HL-60 (cell line): ENCODE measurements at regions not wholly inside any gene's neighbourhood (a gene's known extent, or its start where the extent isn't known, plus 50 kb on each side); places are given as distances from the start of the nearest gene placed in this dataset.

ENCODE experiments used
- DNase-seq, 2 experiments: peaks; one replicate each; pipeline ENCODE4 v3.0.0-alpha.2; 2010 to 2020; ENCODE audit warnings: low read depth in 1 of 2, low spot score in 1 of 2
- H3K27ac ChIP-seq: fragments of 250-450 bp; sonication (Bioruptor Pico); replicated peaks from 2 replicates; pipeline ENCODE4 v1.5.1; 2020; ENCODE audit warnings: mild to moderate bottlenecking, moderate library complexity
- H3K27me3 ChIP-seq: fragments of 250-450 bp; sonication (Bioruptor Pico); 2 replicates; pipeline ENCODE4 v1.5.1; 2021; ENCODE audit warnings: mild to moderate bottlenecking, moderate library complexity; ENCODE audit not compliant: insufficient read depth, poor library complexity, severe bottlenecking
- H3K4me3 ChIP-seq: replicated peaks from 2 replicates; pipeline ENCODE4 v1.5.1; 2011; ENCODE audit warnings: mild to moderate bottlenecking, control low read depth, low read length; ENCODE audit not compliant: insufficient read depth
- CTCF ChIP-seq: IDR thresholded peaks from one replicate; pipeline ENCODE4 v1.5.1; 2011; ENCODE audit warnings: low read length, control low read depth, inconsistent platforms; ENCODE audit not compliant: insufficient read depth
- GABPA ChIP-seq: IDR thresholded peaks from 2 replicates; pipeline ENCODE4 v1.6.1; 2012; ENCODE audit warnings: low read depth
- POLR2AphosphoS5 ChIP-seq: IDR thresholded peaks from 2 replicates; pipeline ENCODE4 v1.6.1; 2012; ENCODE audit warnings: low read depth
- SPI1 ChIP-seq: IDR thresholded peaks from 2 replicates; pipeline ENCODE4 v1.6.1; 2012; ENCODE audit warnings: low read depth, mild to moderate bottlenecking, borderline replicate concordance
- TF ChIP-seq, protein P1 (sequence below): IDR thresholded peaks from 2 replicates; pipeline ENCODE4 v1.6.1; 2012; ENCODE audit warnings: low read depth; ENCODE audit not compliant: insufficient replicate concordance

DNA sequence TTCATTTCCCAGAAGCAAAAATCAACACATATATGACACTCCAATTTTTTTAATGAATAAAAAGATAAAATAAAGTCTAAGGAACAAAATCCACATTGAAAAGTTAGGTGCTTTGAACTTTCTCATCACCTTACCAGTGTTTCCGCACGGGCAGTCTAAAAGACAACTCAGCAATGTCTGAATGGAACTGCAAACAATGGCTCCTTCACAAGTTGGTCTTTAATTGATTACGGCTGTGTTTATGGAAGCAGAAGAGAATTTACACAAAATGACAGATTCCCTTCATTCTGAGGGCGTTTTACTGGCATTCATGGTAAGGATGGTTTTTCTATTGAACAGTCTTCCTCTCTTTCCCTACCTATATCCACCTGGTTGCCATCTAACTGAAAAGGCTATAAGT is 65.0 kb upstream of the RNPC3 start:
- Histone ChIP-seq H3K27me3 (no peaks in the 10 kb centered on the region), H3K4me3 (no peak overlapping the region), H3K27ac (no peak overlapping the region)
- DNase-seq: no peak
- TF ChIP-seq POLR2AphosphoS5 (no peak), CTCF (no peak), SPI1 (no peak), GABPA (no peak)
- TF ChIP-seq, protein P1, sequence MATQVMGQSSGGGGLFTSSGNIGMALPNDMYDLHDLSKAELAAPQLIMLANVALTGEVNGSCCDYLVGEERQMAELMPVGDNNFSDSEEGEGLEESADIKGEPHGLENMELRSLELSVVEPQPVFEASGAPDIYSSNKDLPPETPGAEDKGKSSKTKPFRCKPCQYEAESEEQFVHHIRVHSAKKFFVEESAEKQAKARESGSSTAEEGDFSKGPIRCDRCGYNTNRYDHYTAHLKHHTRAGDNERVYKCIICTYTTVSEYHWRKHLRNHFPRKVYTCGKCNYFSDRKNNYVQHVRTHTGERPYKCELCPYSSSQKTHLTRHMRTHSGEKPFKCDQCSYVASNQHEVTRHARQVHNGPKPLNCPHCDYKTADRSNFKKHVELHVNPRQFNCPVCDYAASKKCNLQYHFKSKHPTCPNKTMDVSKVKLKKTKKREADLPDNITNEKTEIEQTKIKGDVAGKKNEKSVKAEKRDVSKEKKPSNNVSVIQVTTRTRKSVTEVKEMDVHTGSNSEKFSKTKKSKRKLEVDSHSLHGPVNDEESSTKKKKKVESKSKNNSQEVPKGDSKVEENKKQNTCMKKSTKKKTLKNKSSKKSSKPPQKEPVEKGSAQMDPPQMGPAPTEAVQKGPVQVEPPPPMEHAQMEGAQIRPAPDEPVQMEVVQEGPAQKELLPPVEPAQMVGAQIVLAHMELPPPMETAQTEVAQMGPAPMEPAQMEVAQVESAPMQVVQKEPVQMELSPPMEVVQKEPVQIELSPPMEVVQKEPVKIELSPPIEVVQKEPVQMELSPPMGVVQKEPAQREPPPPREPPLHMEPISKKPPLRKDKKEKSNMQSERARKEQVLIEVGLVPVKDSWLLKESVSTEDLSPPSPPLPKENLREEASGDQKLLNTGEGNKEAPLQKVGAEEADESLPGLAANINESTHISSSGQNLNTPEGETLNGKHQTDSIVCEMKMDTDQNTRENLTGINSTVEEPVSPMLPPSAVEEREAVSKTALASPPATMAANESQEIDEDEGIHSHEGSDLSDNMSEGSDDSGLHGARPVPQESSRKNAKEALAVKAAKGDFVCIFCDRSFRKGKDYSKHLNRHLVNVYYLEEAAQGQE: no peak

GRCh38 chr1:103459346-103459745 is 66.2 kb upstream of the RNPC3 start:
- DNase-seq: no peak
- TF ChIP-seq, protein P1: no peak
- no peak for TF ChIP-seq CTCF
- no peak for TF ChIP-seq GABPA
- no peak for TF ChIP-seq SPI1
- no peak for TF ChIP-seq POLR2AphosphoS5
- Histone ChIP-seq H3K27me3 (no peaks in the 10 kb centered on the region), H3K27ac (no peak overlapping the region), H3K4me3 (no peak overlapping the region)

- H3K4me3 ChIP-seq: no peak overlapping the region
- TF ChIP-seq CTCF: no peak
- no peak for TF ChIP-seq GABPA
- no peak for TF ChIP-seq POLR2AphosphoS5
- TF ChIP-seq, protein P1: no peak
- no peak for TF ChIP-seq SPI1
- H3K27ac ChIP-seq: no peak overlapping the region
Measured at GRCh38 chr1:103457886-103458455, 67.5 kb upstream of the RNPC3 start.

More at GRCh38 chr1:103457886-103458455, 67.5 kb upstream of the RNPC3 start:
- H3K27me3 ChIP-seq: no peaks in the 10 kb centered on the region
- no peak for DNase-seq
